ENCODE measurements at regions not wholly inside any gene's neighbourhood (a gene's known extent, or its start where the extent isn't known, plus 50 kb on each side); places are given as distances from the start of the nearest gene placed in this dataset.

GRCh38 chr2:217444932-217445331 lies 557.9 kb downstream of the TNS1 start:
- intact Hi-C loops (cut with micrococcal nuclease; ENCODE audit: unreplicated experiment) = no loop called here
- H3K9me2 ChIP-seq (ENCODE audit: insufficient read depth) = no peaks in the 10 kb centered on the region
- H3K9me3 ChIP-seq (ENCODE audit: insufficient read depth, low read depth) = 0 out of 2 replicates have a peak, but pooled peaks cover 7% of the 10 kb centered on the region
- H3K36me3 ChIP-seq (ENCODE audit: low read depth) = no peaks in the 10 kb centered on the region
- CTCF ChIA-PET = no interaction called here
- peaks cover 4% of the 10 kb centered on the region; the same call in 1 of the 2 replicates for H3K4me1 ChIP-seq (replicated peaks; ENCODE audit: insufficient read depth)
- H2AFZ ChIP-seq = no peak overlapping the region
- H4K20me1 ChIP-seq (ENCODE audit: insufficient read depth) = no peaks in the 10 kb centered on the region
- no peak for TF ChIP-seq EZH2 (IDR thresholded peaks at IDR 0.05; ENCODE audit: low read depth)
- TF ChIP-seq CTCF (conservative IDR thresholded peaks at IDR 0.05) = no peak
- no peaks in the 10 kb centered on the region for H3K79me2 ChIP-seq (ENCODE audit: low read depth)
- no peak overlapping the region for H3K4me3 ChIP-seq
- H3K4me2 ChIP-seq = no peak overlapping the region
- no peak overlapping the region for H3K27ac ChIP-seq
- BruUV-seq (replicated peaks) = no TSS peak
- no peak for DNase-seq
- no peaks in the 10 kb centered on the region for H3K27me3 ChIP-seq (ENCODE audit: insufficient read depth, low read depth)
- no peaks in the 10 kb centered on the region for H3F3A ChIP-seq (ENCODE audit: insufficient read depth, low read depth)
- POLR2A ChIA-PET (ENCODE audit: unreplicated experiment) = no interaction called here

- no peaks in the 10 kb centered on the region for H3K9me2 ChIP-seq (ENCODE audit: insufficient read depth)
- H3K4me2 ChIP-seq = no peak overlapping the region
- no peak overlapping the region for H3K4me3 ChIP-seq
- no peaks in the 10 kb centered on the region for H3K36me3 ChIP-seq (ENCODE audit: low read depth)
- ChIA-PET POLR2A (ENCODE audit: unreplicated experiment) (no interaction called here), CTCF (interaction anchor here (0.5 kb wide), 1 partner anchor 1089 kb away, joined by 3 read pairs; no protein-coding TSS in a partner anchor)
- intact Hi-C loops (cut with micrococcal nuclease; ENCODE audit: unreplicated experiment) = no loop called here
- TF ChIP-seq EZH2 (IDR thresholded peaks at IDR 0.05; ENCODE audit: low read depth) = no peak
- TF ChIP-seq CTCF (conservative IDR thresholded peaks at IDR 0.05) = no peak
- DNase-seq = no peak
- H3K4me1 ChIP-seq (replicated peaks; ENCODE audit: insufficient read depth) = peaks cover 4% of the 10 kb centered on the region; the same call in 1 of the 2 replicates
- no peaks in the 10 kb centered on the region for H3F3A ChIP-seq (ENCODE audit: insufficient read depth, low read depth)
- no peaks in the 10 kb centered on the region for H3K79me2 ChIP-seq (ENCODE audit: low read depth)
- no TSS peak for BruUV-seq (replicated peaks)
- 0 out of 2 replicates have a peak, but pooled peaks cover 7% of the 10 kb centered on the region for H3K9me3 ChIP-seq (ENCODE audit: insufficient read depth, low read depth)
- no peaks in the 10 kb centered on the region for H3K27me3 ChIP-seq (ENCODE audit: insufficient read depth, low read depth)
- no peak overlapping the region for H2AFZ ChIP-seq
- no peaks in the 10 kb centered on the region for H4K20me1 ChIP-seq (ENCODE audit: insufficient read depth)
- H3K27ac ChIP-seq = no peak overlapping the region
Observed at GRCh38 chr2:217444509-217444908, 558.3 kb downstream of the TNS1 start.

GRCh38 chr2:217443601-217444000 lies 559.2 kb downstream of the TNS1 start:
- CTCF ChIA-PET = no interaction called here
- TF ChIP-seq EZH2 (IDR thresholded peaks at IDR 0.05; ENCODE audit: low read depth) = no peak
- no peak for TF ChIP-seq CTCF (conservative IDR thresholded peaks at IDR 0.05)
- no peaks in the 10 kb centered on the region for H3K36me3 ChIP-seq (ENCODE audit: low read depth)
- no peaks in the 10 kb centered on the region for H3K27me3 ChIP-seq (ENCODE audit: insufficient read depth, low read depth)
- intact Hi-C loops (cut with micrococcal nuclease; ENCODE audit: unreplicated experiment) = no loop called here
- H4K20me1 ChIP-seq (ENCODE audit: insufficient read depth) = no peaks in the 10 kb centered on the region
- no peak overlapping the region for H3K27ac ChIP-seq
- no peaks in the 10 kb centered on the region for H3K9me2 ChIP-seq (ENCODE audit: insufficient read depth)
- H3K4me2 ChIP-seq = no peak overlapping the region
- no peak overlapping the region for H2AFZ ChIP-seq
- peaks cover 4% of the 10 kb centered on the region; the same call in 1 of the 2 replicates for H3K4me1 ChIP-seq (replicated peaks; ENCODE audit: insufficient read depth)
- H3K9me3 ChIP-seq (ENCODE audit: insufficient read depth, low read depth) = 0 out of 2 replicates have a peak, but pooled peaks cover 7% of the 10 kb centered on the region
- POLR2A ChIA-PET (ENCODE audit: unreplicated experiment) = no interaction called here
- no peaks in the 10 kb centered on the region for H3F3A ChIP-seq (ENCODE audit: insufficient read depth, low read depth)
- DNase-seq = no peak
- no peaks in the 10 kb centered on the region for H3K79me2 ChIP-seq (ENCODE audit: low read depth)
- no TSS peak for BruUV-seq (replicated peaks)
- no peak overlapping the region for H3K4me3 ChIP-seq

All from PC-9 (cell line).